Calu3 (cell line): ENCODE measurements at regions not wholly inside any gene's neighbourhood (a gene's known extent, or its start where the extent isn't known, plus 50 kb on each side); places are given as distances from the start of the nearest gene placed in this dataset.
"Not testable (repeated sequence)": the region's sequence is repeated elsewhere in the genome, so short reads cannot be mapped to it uniquely, and the experiment has no call there.

Experiments
- BruUV-seq: library from RNA; stranded (reverse); fragments of 400-500 nt; replicated peaks from 2 replicates; lab custom pipeline; 2021; lab: Mats Ljungman, UMichigan
- CTCF ChIA-PET: fragments of 300-600 bp; sonication (Branson Sonifier 250); formaldehyde crosslinking; loops from one replicate; lab custom pipeline; 2022; ENCODE audit warnings: antibody characterized with exemption; lab: Charles Lee
- DNase-seq: peaks from one replicate; pipeline ENCODE4 v3.0.0; 2022
- H3K27ac Mint-ChIP-seq: one replicate; pipeline ENCODE4 v1.8.0; 2022; ENCODE audit warnings: mixed read lengths; ENCODE audit not compliant: unreplicated experiment
- H3K27me3 Mint-ChIP-seq: one replicate; pipeline ENCODE4 v1.8.0; 2022; ENCODE audit warnings: mixed read lengths; ENCODE audit not compliant: unreplicated experiment
- H3K36me3 Mint-ChIP-seq: one replicate; pipeline ENCODE4 v1.8.0; 2022; ENCODE audit warnings: mild to moderate bottlenecking, moderate library complexity, mixed read lengths; ENCODE audit not compliant: insufficient read depth, unreplicated experiment
- H3K4me1 Mint-ChIP-seq: one replicate; pipeline ENCODE4 v1.8.0; 2022; ENCODE audit warnings: mild to moderate bottlenecking, low read depth, mixed read lengths; ENCODE audit not compliant: unreplicated experiment
- H3K4me3 Mint-ChIP-seq: one replicate; pipeline ENCODE4 v1.8.0; 2022; ENCODE audit warnings: mild to moderate bottlenecking, low read depth, moderate library complexity, mixed read lengths; ENCODE audit not compliant: unreplicated experiment
- H3K9me3 Mint-ChIP-seq: one replicate; pipeline ENCODE4 v1.8.0; 2022; ENCODE audit warnings: low read depth, mixed read lengths; ENCODE audit not compliant: unreplicated experiment
- intact Hi-C: fragments of 100-400 bp; cut with micrococcal nuclease; formaldehyde crosslinking; loops from one replicate; pipeline ENCODE4 v1.10.0; 2022; ENCODE audit not compliant: unreplicated experiment
- TF ChIP-seq, protein P1 (sequence below): fragments of 200-600 bp; IDR thresholded peaks from one replicate; pipeline ENCODE4 v1.8.0; 2022; ENCODE audit warnings: antibody characterized with exemption; ENCODE audit not compliant: unreplicated experiment

GRCh38 chr5:163748934-163749333 lies 243.5 kb downstream of the MAT2B start:
- DNase-seq, result no peak
- Mint-ChIP-seq H3K27me3 (no peaks in the 10 kb centered on the region), H3K9me3 (peaks cover 8% of the 10 kb centered on the region), H3K27ac (no peak overlapping the region), H3K36me3 (no peaks in the 10 kb centered on the region), H3K4me1 (no peaks in the 10 kb centered on the region), H3K4me3 (no peak overlapping the region)
- CTCF ChIA-PET, result no interaction called here
- intact Hi-C loops, result no loop called here
- TF ChIP-seq, protein P1, sequence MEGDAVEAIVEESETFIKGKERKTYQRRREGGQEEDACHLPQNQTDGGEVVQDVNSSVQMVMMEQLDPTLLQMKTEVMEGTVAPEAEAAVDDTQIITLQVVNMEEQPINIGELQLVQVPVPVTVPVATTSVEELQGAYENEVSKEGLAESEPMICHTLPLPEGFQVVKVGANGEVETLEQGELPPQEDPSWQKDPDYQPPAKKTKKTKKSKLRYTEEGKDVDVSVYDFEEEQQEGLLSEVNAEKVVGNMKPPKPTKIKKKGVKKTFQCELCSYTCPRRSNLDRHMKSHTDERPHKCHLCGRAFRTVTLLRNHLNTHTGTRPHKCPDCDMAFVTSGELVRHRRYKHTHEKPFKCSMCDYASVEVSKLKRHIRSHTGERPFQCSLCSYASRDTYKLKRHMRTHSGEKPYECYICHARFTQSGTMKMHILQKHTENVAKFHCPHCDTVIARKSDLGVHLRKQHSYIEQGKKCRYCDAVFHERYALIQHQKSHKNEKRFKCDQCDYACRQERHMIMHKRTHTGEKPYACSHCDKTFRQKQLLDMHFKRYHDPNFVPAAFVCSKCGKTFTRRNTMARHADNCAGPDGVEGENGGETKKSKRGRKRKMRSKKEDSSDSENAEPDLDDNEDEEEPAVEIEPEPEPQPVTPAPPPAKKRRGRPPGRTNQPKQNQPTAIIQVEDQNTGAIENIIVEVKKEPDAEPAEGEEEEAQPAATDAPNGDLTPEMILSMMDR, result no peak
- no TSS peak for BruUV-seq

DNA sequence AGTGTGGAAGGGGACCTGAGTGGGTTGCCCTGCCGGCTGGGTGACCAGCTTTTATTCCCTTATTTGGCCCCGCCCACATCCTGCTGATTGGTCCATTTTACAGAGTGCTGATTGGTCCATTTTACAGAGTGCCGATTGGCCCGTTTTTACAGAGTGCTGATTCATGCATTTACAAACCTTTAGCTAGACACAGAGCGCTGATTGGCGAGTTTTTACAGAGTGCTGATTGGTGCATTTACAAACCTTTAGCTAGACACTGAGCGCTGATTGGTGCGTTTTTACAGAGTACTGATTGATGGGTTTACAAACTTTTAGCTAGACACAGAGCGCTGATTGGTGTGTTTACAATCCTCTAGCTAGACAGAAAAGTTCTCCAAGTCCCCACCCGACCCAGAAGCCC lies 245.0 kb downstream of the MAT2B start:
- H3K36me3 Mint-ChIP-seq, H3K4me1 Mint-ChIP-seq, BruUV-seq, H3K27me3 Mint-ChIP-seq, intact Hi-C loops, H3K4me3 Mint-ChIP-seq, DNase-seq, CTCF ChIA-PET, H3K27ac Mint-ChIP-seq: not testable (repeated sequence)
- peaks cover 12% of the 10 kb centered on the region for H3K9me3 Mint-ChIP-seq

DNA sequence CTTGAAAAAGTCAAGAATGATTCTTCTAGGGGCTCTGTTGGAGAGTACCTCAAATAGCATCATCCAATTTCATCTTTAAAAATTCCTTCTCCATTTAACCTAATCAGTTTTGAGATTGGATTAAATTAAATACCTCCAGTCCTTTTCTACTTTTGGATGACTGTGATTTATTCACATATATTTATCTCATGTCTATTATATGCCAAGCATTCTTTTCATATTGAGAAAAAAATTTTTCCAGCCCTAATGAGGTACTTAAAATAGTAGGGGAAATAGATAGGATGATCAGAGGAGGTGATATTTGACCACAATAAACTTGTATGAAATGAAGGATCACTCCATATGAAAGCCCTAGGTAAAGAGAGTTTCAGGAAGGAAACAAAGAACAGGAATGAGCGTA lies 250.1 kb downstream of the MAT2B start:
- BruUV-seq, result no TSS peak
- Mint-ChIP-seq H3K4me1 (peaks cover 5% of the 10 kb centered on the region), H3K36me3 (no peaks in the 10 kb centered on the region), H3K9me3 (peaks cover 14% of the 10 kb centered on the region), H3K4me3 (no peak overlapping the region), H3K27me3 (no peaks in the 10 kb centered on the region), H3K27ac (no peak overlapping the region)
- CTCF ChIA-PET, result no interaction called here
- TF ChIP-seq, protein P1, result no peak
- DNase-seq, result no peak
- intact Hi-C loops, result no loop called here

GRCh38 chr5:163756170-163756569 lies 250.8 kb downstream of the MAT2B start:
- Mint-ChIP-seq H3K4me3 (no peak overlapping the region), H3K9me3 (peaks cover 11% of the 10 kb centered on the region), H3K4me1 (peaks cover 7% of the 10 kb centered on the region), H3K27me3 (no peaks in the 10 kb centered on the region), H3K27ac (no peak overlapping the region), H3K36me3 (no peaks in the 10 kb centered on the region)
- CTCF ChIA-PET, result no interaction called here
- BruUV-seq, result no TSS peak
- TF ChIP-seq, protein P1, result no peak
- DNase-seq, result no peak
- intact Hi-C loops, result no loop called here

DNA sequence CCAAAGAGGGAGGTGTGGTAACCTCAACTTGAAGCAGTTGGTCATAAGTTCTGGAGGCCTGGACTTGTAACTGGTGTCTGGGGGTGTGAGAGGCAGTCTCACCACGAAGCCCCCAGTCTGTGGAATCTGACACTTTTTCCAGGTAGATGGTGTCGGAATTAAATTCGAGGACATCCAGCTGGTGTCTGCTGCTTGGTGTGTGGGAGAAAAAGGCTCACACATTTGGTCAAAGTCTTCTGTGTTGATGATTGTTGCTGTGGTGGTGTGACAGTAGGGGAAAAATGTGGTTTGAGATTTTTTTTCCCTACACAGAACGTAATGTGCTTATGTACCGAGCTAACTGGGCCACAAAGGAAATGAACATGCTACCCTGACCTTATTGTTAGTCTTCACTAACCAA lies 251.9 kb downstream of the MAT2B start:
- TF ChIP-seq, protein P1, result no peak
- BruUV-seq, result no TSS peak
- H3K9me3 Mint-ChIP-seq, result peaks cover 9% of the 10 kb centered on the region
- no peak overlapping the region for H3K4me3 Mint-ChIP-seq
- CTCF ChIA-PET, result no interaction called here
- H3K27ac Mint-ChIP-seq, result no peak overlapping the region
- no peaks in the 10 kb centered on the region for H3K27me3 Mint-ChIP-seq
- intact Hi-C loops, result no loop called here
- H3K36me3 Mint-ChIP-seq, result no peaks in the 10 kb centered on the region
- no peak for DNase-seq
- peaks cover 7% of the 10 kb centered on the region for H3K4me1 Mint-ChIP-seq
